Prostate gland (tissue), 2 donors: ENCODE measurements at regions not wholly inside any gene's neighbourhood (a gene's known extent, or its start where the extent isn't known, plus 50 kb on each side); places are given as distances from the start of the nearest gene placed in this dataset.

Experiments used
- POLR2A ChIP-seq: fragments of 450-650 bp; IDR thresholded peaks from one replicate; pipeline ENCODE4 v1.6.1; 2016; ENCODE audit warnings: antibody characterized with exemption, mild to moderate bottlenecking
- TF ChIP-seq, protein P1 (sequence below), 4 experiments: fragments of 200-600 bp in 2 of 4; fragments of 450-650 bp in 2 of 4; sonication (generic) in 2 of 4; IDR thresholded peaks; 1 replicate in 3 of 4; 2 replicates in 1 of 4; pipeline ENCODE4 v1.5.1; 2016 to 2019; ENCODE audit warnings: antibody characterized with exemption in 4 of 4, mild to moderate bottlenecking in 2 of 4, moderate library complexity in 2 of 4

DNA sequence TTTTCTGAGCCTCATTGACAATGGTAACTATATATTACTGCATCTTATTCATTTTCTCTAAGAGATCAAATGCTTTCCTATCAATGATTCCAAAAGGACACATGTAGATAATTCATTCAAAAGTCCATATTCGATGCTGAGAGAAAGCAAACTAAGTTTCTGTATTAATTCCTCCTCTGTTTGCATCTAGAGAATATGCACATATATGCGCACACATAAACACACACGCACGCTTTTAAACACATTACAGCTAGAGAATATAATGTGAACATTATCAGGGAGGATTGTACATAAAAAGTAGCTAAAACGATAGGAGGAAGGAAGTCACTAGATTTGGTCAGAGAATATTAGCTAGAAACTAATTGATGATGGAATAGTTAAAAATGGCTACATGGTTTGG lies 379.0 kb upstream of the NETO1 start:
- TF ChIP-seq, protein P1, sequence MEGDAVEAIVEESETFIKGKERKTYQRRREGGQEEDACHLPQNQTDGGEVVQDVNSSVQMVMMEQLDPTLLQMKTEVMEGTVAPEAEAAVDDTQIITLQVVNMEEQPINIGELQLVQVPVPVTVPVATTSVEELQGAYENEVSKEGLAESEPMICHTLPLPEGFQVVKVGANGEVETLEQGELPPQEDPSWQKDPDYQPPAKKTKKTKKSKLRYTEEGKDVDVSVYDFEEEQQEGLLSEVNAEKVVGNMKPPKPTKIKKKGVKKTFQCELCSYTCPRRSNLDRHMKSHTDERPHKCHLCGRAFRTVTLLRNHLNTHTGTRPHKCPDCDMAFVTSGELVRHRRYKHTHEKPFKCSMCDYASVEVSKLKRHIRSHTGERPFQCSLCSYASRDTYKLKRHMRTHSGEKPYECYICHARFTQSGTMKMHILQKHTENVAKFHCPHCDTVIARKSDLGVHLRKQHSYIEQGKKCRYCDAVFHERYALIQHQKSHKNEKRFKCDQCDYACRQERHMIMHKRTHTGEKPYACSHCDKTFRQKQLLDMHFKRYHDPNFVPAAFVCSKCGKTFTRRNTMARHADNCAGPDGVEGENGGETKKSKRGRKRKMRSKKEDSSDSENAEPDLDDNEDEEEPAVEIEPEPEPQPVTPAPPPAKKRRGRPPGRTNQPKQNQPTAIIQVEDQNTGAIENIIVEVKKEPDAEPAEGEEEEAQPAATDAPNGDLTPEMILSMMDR (IDR thresholded peaks at IDR 0.05): no peak
- no peak for TF ChIP-seq POLR2A
